HG03066 (cell line): ENCODE measurements at regions not wholly inside any gene's neighbourhood (a gene's known extent, or its start where the extent isn't known, plus 50 kb on each side); places are given as distances from the start of the nearest gene placed in this dataset.
"Not testable (repeated sequence)": the region's sequence is repeated elsewhere in the genome, so short reads cannot be mapped to it uniquely, and the experiment has no call there.

Source experiments
- ATAC-seq: cut with Tn5 transposase; IDR thresholded peaks from one replicate; pipeline ENCODE4 v1.9.1; 2021; ENCODE audit warnings: low read depth; ENCODE audit not compliant: unreplicated experiment

- no peak for ATAC-seq
Observed at GRCh38 chr17:63170795-63171194, 204.8 kb downstream of the TANC2 start.

DNA sequence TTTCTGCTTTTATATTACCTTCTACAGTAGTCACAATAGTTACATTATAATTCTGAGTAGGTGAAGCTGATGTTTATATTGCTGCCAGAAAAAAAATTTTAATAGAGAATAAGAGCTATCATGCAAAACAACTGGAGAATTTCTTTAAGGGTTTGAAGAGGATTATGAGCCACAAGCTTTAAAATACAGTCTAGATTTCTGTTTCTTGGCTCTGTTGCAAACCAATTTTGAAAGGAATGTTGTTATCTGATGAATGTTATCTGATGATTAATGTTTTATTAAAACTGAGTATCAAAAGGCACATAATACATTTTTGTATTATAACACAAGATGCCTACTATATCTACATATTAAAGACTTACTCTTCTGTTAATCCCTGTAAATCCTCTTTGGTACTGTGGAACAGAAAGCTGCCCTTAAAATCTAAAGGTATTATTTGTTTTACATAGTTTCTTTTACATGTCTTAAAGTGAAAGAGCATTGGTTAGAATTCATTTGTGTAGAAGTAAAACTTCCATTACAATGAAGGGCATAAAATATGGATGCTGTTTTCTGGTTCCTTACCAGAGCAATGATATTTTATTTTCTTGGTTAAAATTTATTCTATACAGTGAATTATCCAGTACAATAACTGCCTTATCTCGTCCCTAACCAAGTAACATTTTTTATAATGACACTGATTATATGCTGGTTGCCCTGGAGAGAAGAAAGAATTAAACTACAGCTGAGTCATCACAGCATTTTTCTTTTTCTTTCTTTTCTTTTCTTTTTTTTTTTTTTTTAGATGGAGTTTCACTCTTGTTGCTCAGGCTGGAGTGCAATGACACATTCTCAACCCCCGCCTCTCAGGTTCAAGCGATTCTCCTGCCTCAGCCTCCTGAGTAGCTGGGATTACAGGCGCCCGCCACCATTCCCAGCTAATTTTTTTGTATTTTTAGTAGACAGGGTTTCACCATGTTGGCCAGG lies 205.7 kb downstream of the TANC2 start:
- ATAC-seq = no peak

DNA sequence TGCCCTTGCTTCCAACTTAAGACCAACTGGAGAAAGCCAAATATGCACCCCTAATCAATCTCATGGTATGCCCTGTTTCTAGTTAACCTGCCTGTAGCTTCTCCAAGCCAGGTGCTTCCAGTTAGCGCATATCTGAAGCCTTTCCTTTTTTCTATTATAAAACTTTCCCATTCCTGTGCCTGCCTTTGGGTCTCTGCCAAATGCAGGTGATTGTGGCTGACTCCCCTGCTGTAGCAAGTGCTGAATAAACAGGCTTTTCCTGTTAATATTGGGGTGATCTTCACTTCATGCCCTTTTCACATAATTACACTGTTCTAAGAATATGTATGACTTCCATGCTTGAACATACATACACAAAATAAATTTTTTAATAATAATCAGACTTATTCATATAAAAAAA lies 207.4 kb downstream of the TANC2 start:
- ATAC-seq = no peak

- no peak for ATAC-seq
Observed at GRCh38 chr17:63173903-63174302, 207.9 kb downstream of the TANC2 start.

- ATAC-seq = no peak
Observed at GRCh38 chr17:63178530-63178929, 212.5 kb downstream of the TANC2 start.

GRCh38 chr17:63181856-63182255 lies 215.8 kb downstream of the TANC2 start:
- no peak for ATAC-seq

GRCh38 chr17:63185420-63185819 lies 219.4 kb downstream of the TANC2 start:
- ATAC-seq = no peak

DNA sequence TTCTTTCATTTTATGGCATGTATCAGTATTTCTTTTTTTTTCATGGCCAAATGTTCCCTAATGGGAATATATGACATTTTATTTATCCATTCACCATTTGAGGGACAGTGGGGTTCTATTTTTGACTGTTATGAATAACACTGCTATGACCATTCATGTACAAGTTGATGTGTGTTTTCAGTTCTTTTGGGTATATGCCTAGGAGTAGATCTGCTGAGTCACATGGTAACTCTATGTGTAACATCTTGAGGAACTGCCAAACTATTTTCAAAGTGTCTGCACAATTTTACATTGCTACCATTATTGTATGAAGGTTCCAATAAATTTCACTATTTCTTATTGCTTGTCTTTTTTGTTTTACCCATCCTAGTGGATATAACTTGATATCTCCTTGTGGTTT lies 223.0 kb downstream of the TANC2 start:
- ATAC-seq = no peak

DNA sequence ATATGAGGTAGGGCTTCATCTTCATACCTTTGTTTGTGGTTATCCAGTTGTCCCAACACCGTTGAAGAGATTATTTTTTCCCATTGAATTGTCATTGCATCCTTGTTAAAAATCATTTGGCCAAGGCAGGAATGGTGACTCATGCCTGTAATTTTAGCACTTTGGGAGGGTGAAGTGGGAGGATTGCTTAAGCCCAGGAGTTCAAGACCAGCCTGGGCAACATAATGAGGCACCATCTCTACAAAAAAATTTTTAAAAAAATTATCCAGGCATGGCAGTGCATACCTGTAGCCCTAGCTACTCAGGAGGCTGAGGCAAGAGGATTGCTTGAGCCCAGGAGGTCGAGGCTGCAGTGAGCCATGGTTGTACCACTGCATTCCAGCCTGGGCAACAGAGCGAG lies 223.9 kb downstream of the TANC2 start:
- ATAC-seq = no peak

DNA sequence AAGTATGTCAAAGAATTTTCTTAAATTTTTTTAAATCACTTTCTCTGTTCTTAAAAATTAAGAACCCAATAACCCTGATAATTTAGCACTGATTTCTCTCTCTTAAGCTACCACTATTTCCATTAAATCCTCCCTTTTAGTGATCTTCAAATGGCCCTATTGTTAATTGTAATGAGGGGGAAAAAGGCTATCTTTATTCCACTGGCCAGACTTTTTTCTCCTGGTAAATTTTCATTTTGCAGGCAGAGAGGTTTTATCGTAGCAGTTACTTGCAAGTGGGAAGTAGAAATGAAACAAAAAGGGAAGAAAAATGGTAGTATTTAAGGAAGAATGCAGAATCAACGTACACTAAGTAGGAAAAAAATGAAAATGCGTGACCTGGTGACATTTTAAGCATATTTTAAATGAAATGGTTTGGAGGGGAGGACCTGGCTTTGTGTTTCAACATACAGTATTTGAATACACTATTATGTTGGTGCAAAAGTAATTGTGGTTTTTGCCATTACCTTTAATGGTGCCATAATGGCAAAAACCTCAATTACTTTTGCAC lies 224.9 kb downstream of the TANC2 start:
- no peak for ATAC-seq

DNA sequence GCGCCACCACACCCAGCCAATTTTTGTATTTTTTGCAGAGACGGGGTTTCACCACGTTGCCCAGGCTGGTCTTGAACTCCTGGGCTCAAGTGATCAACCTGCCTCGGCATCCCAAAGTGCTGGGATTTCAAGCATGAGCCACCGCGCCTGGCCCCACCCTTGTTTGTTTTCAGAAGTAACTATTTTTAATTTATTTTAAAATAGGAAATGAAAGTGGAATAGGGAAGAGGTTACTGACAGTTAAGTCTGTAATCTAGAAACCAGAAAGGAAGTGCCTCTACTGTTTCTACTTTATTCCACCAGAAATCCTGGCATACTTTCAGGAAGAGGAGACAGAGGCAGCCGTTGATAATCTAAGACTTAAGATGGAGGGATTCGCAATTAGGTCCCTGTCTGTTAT lies 225.6 kb downstream of the TANC2 start:
- ATAC-seq = no peak

DNA sequence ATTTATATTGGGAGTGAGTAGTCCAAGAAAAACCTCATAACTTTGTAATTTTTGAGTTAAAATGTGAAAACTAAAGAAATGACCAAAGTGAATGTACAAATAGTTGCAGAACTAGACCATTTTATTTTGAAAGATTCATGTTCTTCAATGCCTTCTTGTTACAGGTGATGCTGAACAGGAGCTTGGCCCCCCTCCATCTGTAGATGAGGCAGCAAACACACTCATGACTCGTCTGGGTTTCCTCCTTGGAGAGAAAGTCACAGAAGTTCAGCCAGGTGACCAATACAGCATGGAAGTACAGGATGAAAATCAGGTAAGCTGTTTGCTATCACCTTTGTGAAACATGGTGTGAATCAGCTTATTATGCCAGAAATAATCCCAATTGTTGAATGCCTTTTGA lies 227.8 kb downstream of the TANC2 start:
- ATAC-seq = no peak

- no peak for ATAC-seq
Observed at GRCh38 chr17:63196772-63197335, 230.8 kb downstream of the TANC2 start.

GRCh38 chr17:63203652-63204051 lies 237.6 kb downstream of the TANC2 start:
- ATAC-seq = no peak

- no peak for ATAC-seq
Observed at GRCh38 chr17:63221939-63222338, 224.2 kb downstream of the CYB561 start.

GRCh38 chr17:63222655-63223054 lies 223.5 kb downstream of the CYB561 start:
- no peak for ATAC-seq

DNA sequence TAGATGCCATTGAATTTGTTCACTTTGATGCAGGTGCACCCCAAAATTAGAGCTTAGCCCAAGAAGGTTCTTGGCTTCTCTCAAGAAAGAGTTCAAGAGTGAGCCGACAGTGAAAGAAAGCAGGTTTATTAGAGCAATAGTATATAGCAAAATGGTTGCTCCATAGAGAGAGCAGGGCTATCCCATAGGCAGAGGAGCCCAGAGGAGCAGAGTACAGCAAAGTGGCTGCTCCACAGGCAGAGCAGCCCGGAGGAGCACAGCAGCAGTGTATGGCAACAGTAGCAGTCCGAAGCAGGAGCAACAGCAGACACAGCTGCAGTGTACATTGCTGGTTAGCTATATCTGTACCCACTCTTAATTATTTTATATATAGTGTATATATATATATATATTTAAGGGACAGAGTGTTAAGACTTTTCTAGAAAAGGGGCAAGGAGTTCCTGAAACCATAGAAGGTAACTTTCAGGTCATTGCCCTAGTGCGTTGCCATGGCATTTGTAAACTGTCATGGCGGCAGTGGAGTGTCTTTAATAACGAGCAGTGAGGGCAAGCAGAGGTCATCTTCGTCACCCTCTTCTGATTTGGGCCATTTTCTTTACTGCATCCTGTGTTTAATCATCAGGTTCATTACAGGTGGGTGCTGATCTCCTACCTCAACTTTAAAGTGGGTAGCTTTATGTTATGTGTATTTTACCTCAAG lies 222.7 kb downstream of the CYB561 start:
- no peak for ATAC-seq

GRCh38 chr17:63224644-63225043 lies 221.5 kb downstream of the CYB561 start:
- ATAC-seq = no peak

DNA sequence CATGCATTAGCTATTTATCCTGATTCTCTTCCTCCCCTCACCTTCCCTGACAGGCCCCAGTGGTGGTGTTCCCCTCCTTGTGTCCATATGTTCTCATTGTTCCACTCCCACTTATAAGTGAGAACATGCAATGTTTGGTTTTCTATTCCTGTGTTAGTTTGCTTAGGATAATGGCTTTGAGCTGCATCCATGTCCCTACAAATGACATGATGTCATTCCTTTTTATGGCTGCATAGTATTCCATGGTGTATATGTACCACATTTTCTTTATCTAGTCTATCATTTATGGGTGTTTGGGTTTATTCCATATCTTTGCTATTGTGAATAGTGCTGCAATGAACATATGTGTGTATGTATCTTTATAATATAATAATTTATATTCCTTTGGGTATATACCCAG lies 219.4 kb downstream of the CYB561 start:
- not testable (repeated sequence) for ATAC-seq

GRCh38 chr17:63231015-63231620 lies 215.0 kb downstream of the CYB561 start:
- not testable (repeated sequence) for ATAC-seq
